ENCODE measurements at regions not wholly inside any gene's neighbourhood (a gene's known extent, or its start where the extent isn't known, plus 50 kb on each side); places are given as distances from the start of the nearest gene placed in this dataset.

DNA sequence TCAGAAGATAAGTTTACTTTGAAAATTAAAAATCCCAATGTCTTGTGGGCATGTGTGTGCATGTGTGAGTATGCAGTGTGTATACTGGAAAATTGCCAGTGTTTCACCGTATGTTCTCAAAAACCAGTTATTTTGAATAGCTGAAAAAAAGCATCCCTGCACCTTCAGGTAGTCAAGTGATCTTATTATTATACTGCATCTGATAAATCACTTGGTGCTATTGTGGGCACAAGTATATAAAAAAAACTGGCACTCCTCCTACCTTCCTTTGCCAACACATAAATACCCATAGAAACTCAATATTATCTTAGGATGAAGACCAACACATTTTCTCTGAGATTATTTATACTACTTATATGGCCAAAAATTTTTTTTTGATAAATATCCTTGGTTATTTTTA is 91.5 kb upstream of the MAP9 start:
- no peak for FAIRE-seq
- Histone ChIP-seq H2AFZ (ENCODE audit: control insufficient read depth, low read length) (no peak overlapping the region), H3K9me3 (ENCODE audit: control insufficient read depth, low read depth, low read length) (no peaks in the 10 kb centered on the region), H4K20me1 (ENCODE audit: control insufficient read depth, extremely low read depth, insufficient read depth, low read length) (no peaks in the 10 kb centered on the region), H3K36me3 (ENCODE audit: control insufficient read depth in 2 of 2, extremely low read depth in 1 of 2, insufficient read depth in 2 of 2, low read length in 2 of 2) (no peaks in the 10 kb centered on the region), H3K9me1 (ENCODE audit: control insufficient read depth, extremely low read depth, insufficient read depth, low read length) (no peaks in the 10 kb centered on the region), H3K27ac (ENCODE audit: control insufficient read depth, insufficient read depth, low read length) (no peak overlapping the region), H3K4me3 (ENCODE audit: control insufficient read depth in 2 of 3, extremely low read depth in 1 of 3, insufficient read depth in 2 of 3, low read depth in 1 of 3, low read length in 3 of 3) (no peak overlapping the region), H3K4me2 (ENCODE audit: control insufficient read depth, extremely low read depth, insufficient read depth, low read depth, low read length) (no peak overlapping the region), H3K9ac (ENCODE audit: control insufficient read depth, extremely low read depth, insufficient read depth, low read length) (no peak overlapping the region), H3K27me3 (ENCODE audit: control insufficient read depth, extremely low read depth, insufficient read depth, low read length) (no peaks in the 10 kb centered on the region), H3K4me1 (ENCODE audit: control insufficient read depth, extremely low read depth, insufficient read depth, low read length) (no peaks in the 10 kb centered on the region), H3K79me2 (ENCODE audit: control insufficient read depth, insufficient read depth, low read length) (no peaks in the 10 kb centered on the region)
- TF ChIP-seq EZH2 (IDR thresholded peaks at IDR 0.05; ENCODE audit: low read length): no peak
- TF ChIP-seq CTCF (optimal IDR thresholded peaks at IDR 0.05 in 1 of 3, IDR thresholded peaks at IDR 0.05 in 1 of 3, conservative IDR thresholded peaks at IDR 0.05 in 1 of 3; ENCODE audit: extremely low read depth in 1 of 3, insufficient read depth in 2 of 3, low read length in 3 of 3): no peak
- dilution Hi-C loops (cut with MboI; ENCODE audit: extremely low pct_ligation_motif_present, low sequenced_read_pairs): no loop called here
- no peak for DNase-seq (ENCODE audit: low read depth, low spot score)

- dilution Hi-C loops (cut with MboI; ENCODE audit: extremely low pct_ligation_motif_present, low sequenced_read_pairs): no loop called here
- no peaks in the 10 kb centered on the region for H3K4me1 ChIP-seq (ENCODE audit: control insufficient read depth, extremely low read depth, insufficient read depth, low read length)
- H3K9me1 ChIP-seq (ENCODE audit: control insufficient read depth, extremely low read depth, insufficient read depth, low read length): no peaks in the 10 kb centered on the region
These were observed 73.9 kb upstream of the MAP9 start for GRCh38 chr4:155450676-155451075.

More at GRCh38 chr4:155450676-155451075, 73.9 kb upstream of the MAP9 start:
- H3K36me3 ChIP-seq (ENCODE audit: control insufficient read depth in 2 of 2, extremely low read depth in 1 of 2, insufficient read depth in 2 of 2, low read length in 2 of 2): no peaks in the 10 kb centered on the region
- no peak for FAIRE-seq
- H3K9me3 ChIP-seq (ENCODE audit: control insufficient read depth, low read depth, low read length): no peaks in the 10 kb centered on the region
- H3K27ac ChIP-seq (ENCODE audit: control insufficient read depth, insufficient read depth, low read length): no peak overlapping the region
- H3K4me2 ChIP-seq (ENCODE audit: control insufficient read depth, extremely low read depth, insufficient read depth, low read depth, low read length): no peak overlapping the region
- no peak for TF ChIP-seq EZH2 (IDR thresholded peaks at IDR 0.05; ENCODE audit: low read length)
- TF ChIP-seq CTCF (optimal IDR thresholded peaks at IDR 0.05 in 1 of 3, IDR thresholded peaks at IDR 0.05 in 1 of 3, conservative IDR thresholded peaks at IDR 0.05 in 1 of 3; ENCODE audit: extremely low read depth in 1 of 3, insufficient read depth in 2 of 3, low read length in 3 of 3): no peak
- no peaks in the 10 kb centered on the region for H4K20me1 ChIP-seq (ENCODE audit: control insufficient read depth, extremely low read depth, insufficient read depth, low read length)
- H2AFZ ChIP-seq (ENCODE audit: control insufficient read depth, low read length): no peak overlapping the region
- no peaks in the 10 kb centered on the region for H3K79me2 ChIP-seq (ENCODE audit: control insufficient read depth, insufficient read depth, low read length)
- no peak overlapping the region for H3K9ac ChIP-seq (ENCODE audit: control insufficient read depth, extremely low read depth, insufficient read depth, low read length)
- DNase-seq (ENCODE audit: low read depth, low spot score): no peak
- no peaks in the 10 kb centered on the region for H3K27me3 ChIP-seq (ENCODE audit: control insufficient read depth, extremely low read depth, insufficient read depth, low read length)
- no peak overlapping the region for H3K4me3 ChIP-seq (ENCODE audit: control insufficient read depth in 2 of 3, extremely low read depth in 1 of 3, insufficient read depth in 2 of 3, low read depth in 1 of 3, low read length in 3 of 3)
